H9 (cell line): ENCODE measurements at regions not wholly inside any gene's neighbourhood (a gene's known extent, or its start where the extent isn't known, plus 50 kb on each side); places are given as distances from the start of the nearest gene placed in this dataset.

ENCODE experiments used
- DNase-seq: peaks from one replicate; pipeline ENCODE4 v3.0.0-alpha.2; 2017
- H2AFZ ChIP-seq: one replicate; pipeline ENCODE4 v1.6.1; 2013; ENCODE audit warnings: mild to moderate bottlenecking, low read length, control low read depth, moderate library complexity
- H2AK5ac ChIP-seq: 2 replicates; pipeline ENCODE4 v1.6.1; 2013; ENCODE audit warnings: low read length, control low read depth, mixed read lengths; ENCODE audit not compliant: insufficient read length
- H2BK120ac ChIP-seq: one replicate; pipeline ENCODE4 v1.6.1; 2013; ENCODE audit warnings: low read depth, mild to moderate bottlenecking, low read length, control low read depth, inconsistent platforms; ENCODE audit not compliant: poor library complexity, severe bottlenecking
- H2BK12ac ChIP-seq: 2 replicates; pipeline ENCODE4 v1.6.1; 2013; ENCODE audit warnings: low read length, control low read depth, mixed read lengths, low read depth; ENCODE audit not compliant: insufficient read length
- H2BK15ac ChIP-seq: 2 replicates; pipeline ENCODE4 v1.6.1; 2013; ENCODE audit warnings: low read depth, low read length, control low read depth
- H2BK20ac ChIP-seq: one replicate; pipeline ENCODE4 v1.6.1; 2013; ENCODE audit warnings: low read depth, mild to moderate bottlenecking, low read length, control low read depth, inconsistent platforms; ENCODE audit not compliant: poor library complexity, severe bottlenecking
- H2BK5ac ChIP-seq: 2 replicates; pipeline ENCODE4 v1.6.1; 2013; ENCODE audit warnings: low read length, control low read depth, mixed read lengths; ENCODE audit not compliant: insufficient read length
- H3K14ac ChIP-seq: 2 replicates; pipeline ENCODE4 v1.6.1; 2013; ENCODE audit warnings: low read length, control low read depth; ENCODE audit not compliant: insufficient read depth
- H3K18ac ChIP-seq: 2 replicates; pipeline ENCODE4 v1.6.1; 2013; ENCODE audit warnings: low read depth, mild to moderate bottlenecking, mixed read lengths, low read length, control low read depth; ENCODE audit not compliant: insufficient read length
- H3K23ac ChIP-seq: 2 replicates; pipeline ENCODE4 v1.6.1; 2013; ENCODE audit warnings: low read length, control low read depth, mixed read lengths, low read depth; ENCODE audit not compliant: insufficient read length
- H3K23me2 ChIP-seq: 2 replicates; pipeline ENCODE4 v1.6.1; 2013; ENCODE audit warnings: low read depth, mild to moderate bottlenecking, mixed read lengths, low read length, control low read depth; ENCODE audit not compliant: insufficient read length, poor library complexity, severe bottlenecking
- H3K27ac ChIP-seq: 2 replicates; pipeline ENCODE4 v1.5.1; 2013; ENCODE audit warnings: low read length, control low read depth, mixed read lengths, low read depth; ENCODE audit not compliant: insufficient read length
- H3K27me3 ChIP-seq: 2 replicates; pipeline ENCODE4 v1.6.1; 2013; ENCODE audit warnings: low read length, control low read depth, inconsistent platforms; ENCODE audit not compliant: insufficient read depth
- H3K4ac ChIP-seq: 2 replicates; pipeline ENCODE4 v1.6.1; 2013; ENCODE audit warnings: low read depth, mild to moderate bottlenecking, control low read depth, inconsistent platforms, low read length, moderate library complexity
- H3K4me1 ChIP-seq: 2 replicates; pipeline ENCODE4 v1.6.1; 2013; ENCODE audit warnings: low read length, control low read depth, inconsistent platforms; ENCODE audit not compliant: insufficient read depth
- H3K4me2 ChIP-seq: 2 replicates; pipeline ENCODE4 v1.6.1; 2013; ENCODE audit warnings: low read length, control low read depth, mixed read lengths; ENCODE audit not compliant: insufficient read length, insufficient read depth
- H3K56ac ChIP-seq: 2 replicates; pipeline ENCODE4 v1.6.1; 2013; ENCODE audit warnings: low read depth, mild to moderate bottlenecking, mixed read lengths, low read length, control low read depth; ENCODE audit not compliant: insufficient read length
- H3K79me1 ChIP-seq: 2 replicates; pipeline ENCODE4 v1.6.1; 2013; ENCODE audit warnings: low read depth, mild to moderate bottlenecking, moderate library complexity, low read length, control low read depth, inconsistent platforms; ENCODE audit not compliant: insufficient read depth, poor library complexity, severe bottlenecking
- H3K79me2 ChIP-seq: 2 replicates; pipeline ENCODE4 v1.6.1; 2013; ENCODE audit warnings: low read length, control low read depth, inconsistent platforms; ENCODE audit not compliant: insufficient read depth
- H3K9ac ChIP-seq: 2 replicates; pipeline ENCODE4 v1.6.1; 2013; ENCODE audit warnings: low read length, control low read depth, mixed read lengths; ENCODE audit not compliant: insufficient read length; ENCODE audit errors: extremely low read depth
- H3K9me3 ChIP-seq: one replicate; pipeline ENCODE4 v1.6.1; 2013; ENCODE audit warnings: low read depth, low read length, inconsistent platforms; ENCODE audit not compliant: control insufficient read depth
- H3T11ph ChIP-seq: one replicate; pipeline ENCODE4 v1.6.1; 2013; ENCODE audit warnings: mild to moderate bottlenecking, low read length, control low read depth, inconsistent platforms
- H4K20me1 ChIP-seq: one replicate; pipeline ENCODE4 v1.6.1; 2013; ENCODE audit not compliant: control insufficient read depth, insufficient read length, insufficient read depth
- H4K5ac ChIP-seq: 2 replicates; pipeline ENCODE4 v1.6.1; 2013; ENCODE audit warnings: low read depth, mild to moderate bottlenecking, mixed read lengths, low read length, control low read depth; ENCODE audit not compliant: insufficient read length
- H4K8ac ChIP-seq: replicated peaks from 2 replicates; pipeline ENCODE4 v1.6.1; 2013; ENCODE audit warnings: low read length, control low read depth, mixed read lengths, low read depth; ENCODE audit not compliant: insufficient read length
- H4K91ac ChIP-seq: 2 replicates; pipeline ENCODE4 v1.6.1; 2013; ENCODE audit warnings: low read depth, mild to moderate bottlenecking, moderate library complexity, mixed read lengths, low read length, control low read depth; ENCODE audit not compliant: insufficient read length
- H3K27ac Mint-ChIP-seq, 3 experiments: 2 replicates in 2 of 3; 3 replicates in 1 of 3; pipeline ENCODE4 v1.8.0; 2020 to 2021; ENCODE audit warnings: mixed read lengths in 3 of 3, mild to moderate bottlenecking in 1 of 3, moderate library complexity in 1 of 3
- H3K27me3 Mint-ChIP-seq: 2 replicates; pipeline ENCODE4 v1.8.0; 2021; ENCODE audit warnings: low read depth, mild to moderate bottlenecking, moderate library complexity, mixed read lengths
- H3K36me3 Mint-ChIP-seq, 3 experiments: 2 replicates in 2 of 3; 3 replicates in 1 of 3; pipeline ENCODE4 v1.8.0; 2020 to 2021; ENCODE audit warnings: low read depth in 3 of 3, mixed read lengths in 3 of 3; ENCODE audit not compliant: insufficient read depth in 1 of 3
- H3K4me1 Mint-ChIP-seq, 2 experiments: 2 replicates each; pipeline ENCODE4 v1.8.0; 2020; ENCODE audit warnings: mixed read lengths in 2 of 2
- H3K4me3 Mint-ChIP-seq, 2 experiments: 2 replicates in 1 of 2; 3 replicates in 1 of 2; pipeline ENCODE4 v1.8.0; 2020 to 2021; ENCODE audit warnings: mild to moderate bottlenecking in 2 of 2, mixed read lengths in 2 of 2, moderate library complexity in 1 of 2
- H3K9me3 Mint-ChIP-seq, 2 experiments: 2 replicates in 1 of 2; 3 replicates in 1 of 2; pipeline ENCODE4 v1.8.0; 2020; ENCODE audit warnings: mild to moderate bottlenecking in 2 of 2, mixed read lengths in 2 of 2, moderate library complexity in 1 of 2
- WGBS: extraction: QIAGEN DNeasy Blood & Tissue Kit; methylation state at CpG from one replicate; pipeline ENCODE4 v1.1.7; 2013; ENCODE audit warnings: missing lambda C conversion rate, low lambda C conversion rate, mixed read lengths; ENCODE audit not compliant: insufficient read length; ENCODE audit errors: extremely low coverage; 5-methylcytosine and 5-hydroxymethylcytosine counted together
- TF ChIP-seq, protein P1 (sequence below): fragments of 200-600 bp; sonication (generic); conservative IDR thresholded peaks from 3 replicates; pipeline ENCODE4 v1.8.0; 2021; ENCODE audit warnings: antibody characterized with exemption, mild to moderate bottlenecking

DNA sequence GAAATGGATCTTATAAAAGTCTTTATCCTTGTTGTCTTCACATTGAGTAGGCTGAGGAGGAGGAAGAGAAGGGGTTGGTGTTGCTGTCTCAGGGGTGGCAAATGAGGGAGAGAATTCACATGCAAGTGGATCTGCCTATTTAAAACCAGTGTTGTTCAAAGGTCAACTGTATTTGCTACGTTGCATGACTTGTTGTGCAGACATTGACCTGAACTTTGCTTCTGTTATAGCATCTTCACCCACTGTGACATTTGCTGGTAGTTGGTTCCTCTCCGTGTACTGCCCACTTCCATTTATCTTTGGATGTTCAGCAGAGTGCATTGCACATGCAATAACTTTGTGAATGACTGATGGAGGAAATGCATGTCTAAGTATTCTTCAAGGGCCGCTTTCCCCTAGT lies 228.6 kb upstream of the DPP10 start:
- no peak overlapping the region for H3T11ph ChIP-seq
- no peak overlapping the region for H4K8ac ChIP-seq
- no peak overlapping the region for H3K27ac ChIP-seq
- no peak for DNase-seq
- H2BK20ac ChIP-seq = no peak overlapping the region
- WGBS = no CpG with 5 or more reads among the region's 3 CpGs
- Mint-ChIP-seq H3K27me3 (no peaks in the 10 kb centered on the region; the same call in 1 of the 2 replicates), H3K9me3 (no peaks in the 10 kb centered on the region), H3K4me3 (no peak overlapping the region), H3K36me3 (no peaks in the 10 kb centered on the region), H3K27ac (no peak overlapping the region), H3K4me1 (peaks cover 4% of the 10 kb centered on the region in 2 experiments; a peak in 1 of 4 replicates)
- no peak overlapping the region for H2BK120ac ChIP-seq
- no peak overlapping the region for H2BK15ac ChIP-seq
- H3K14ac ChIP-seq = no peak overlapping the region
- H3K79me1 ChIP-seq = no peaks in the 10 kb centered on the region
- H3K23me2 ChIP-seq = no peaks in the 10 kb centered on the region
- H2AFZ ChIP-seq = no peak overlapping the region
- H3K9ac ChIP-seq = no peak overlapping the region
- no peaks in the 10 kb centered on the region for H3K9me3 ChIP-seq
- no peaks in the 10 kb centered on the region for H3K79me2 ChIP-seq
- H2AK5ac ChIP-seq = no peak overlapping the region
- H2BK5ac ChIP-seq = no peak overlapping the region
- no peak overlapping the region for H3K18ac ChIP-seq
- H3K4me2 ChIP-seq = no peak overlapping the region
- H3K4ac ChIP-seq = no peak overlapping the region
- no peak overlapping the region for H4K91ac ChIP-seq
- TF ChIP-seq, protein P1, sequence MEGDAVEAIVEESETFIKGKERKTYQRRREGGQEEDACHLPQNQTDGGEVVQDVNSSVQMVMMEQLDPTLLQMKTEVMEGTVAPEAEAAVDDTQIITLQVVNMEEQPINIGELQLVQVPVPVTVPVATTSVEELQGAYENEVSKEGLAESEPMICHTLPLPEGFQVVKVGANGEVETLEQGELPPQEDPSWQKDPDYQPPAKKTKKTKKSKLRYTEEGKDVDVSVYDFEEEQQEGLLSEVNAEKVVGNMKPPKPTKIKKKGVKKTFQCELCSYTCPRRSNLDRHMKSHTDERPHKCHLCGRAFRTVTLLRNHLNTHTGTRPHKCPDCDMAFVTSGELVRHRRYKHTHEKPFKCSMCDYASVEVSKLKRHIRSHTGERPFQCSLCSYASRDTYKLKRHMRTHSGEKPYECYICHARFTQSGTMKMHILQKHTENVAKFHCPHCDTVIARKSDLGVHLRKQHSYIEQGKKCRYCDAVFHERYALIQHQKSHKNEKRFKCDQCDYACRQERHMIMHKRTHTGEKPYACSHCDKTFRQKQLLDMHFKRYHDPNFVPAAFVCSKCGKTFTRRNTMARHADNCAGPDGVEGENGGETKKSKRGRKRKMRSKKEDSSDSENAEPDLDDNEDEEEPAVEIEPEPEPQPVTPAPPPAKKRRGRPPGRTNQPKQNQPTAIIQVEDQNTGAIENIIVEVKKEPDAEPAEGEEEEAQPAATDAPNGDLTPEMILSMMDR = no peak
- H3K23ac ChIP-seq = no peak overlapping the region
- H4K20me1 ChIP-seq = no peaks in the 10 kb centered on the region
- no peaks in the 10 kb centered on the region for H3K4me1 ChIP-seq
- H3K27me3 ChIP-seq = no peaks in the 10 kb centered on the region
- H2BK12ac ChIP-seq = no peak overlapping the region
- no peak overlapping the region for H4K5ac ChIP-seq
- no peak overlapping the region for H3K56ac ChIP-seq
